ENCODE measurements at regions not wholly inside any gene's neighbourhood (a gene's known extent, or its start where the extent isn't known, plus 50 kb on each side); places are given as distances from the start of the nearest gene placed in this dataset.
"Not testable (repeated sequence)": the region's sequence is repeated elsewhere in the genome, so short reads cannot be mapped to it uniquely, and the experiment has no call there.

GRCh38 chr6:8845690-8846089 lies 410.3 kb upstream of the SLC35B3 start:
- DNase-seq (ENCODE audit: low read depth, low spot score): no peak

GRCh38 chr6:8844968-8845367 lies 409.6 kb upstream of the SLC35B3 start:
- no peak for DNase-seq (ENCODE audit: low read depth, low spot score)

- no peak for DNase-seq (ENCODE audit: low read depth, low spot score)
Observed at GRCh38 chr6:8839626-8840025, 404.3 kb upstream of the SLC35B3 start.

- DNase-seq (ENCODE audit: low read depth, low spot score): no peak
Observed at GRCh38 chr6:8837343-8837742, 402.0 kb upstream of the SLC35B3 start.

DNA sequence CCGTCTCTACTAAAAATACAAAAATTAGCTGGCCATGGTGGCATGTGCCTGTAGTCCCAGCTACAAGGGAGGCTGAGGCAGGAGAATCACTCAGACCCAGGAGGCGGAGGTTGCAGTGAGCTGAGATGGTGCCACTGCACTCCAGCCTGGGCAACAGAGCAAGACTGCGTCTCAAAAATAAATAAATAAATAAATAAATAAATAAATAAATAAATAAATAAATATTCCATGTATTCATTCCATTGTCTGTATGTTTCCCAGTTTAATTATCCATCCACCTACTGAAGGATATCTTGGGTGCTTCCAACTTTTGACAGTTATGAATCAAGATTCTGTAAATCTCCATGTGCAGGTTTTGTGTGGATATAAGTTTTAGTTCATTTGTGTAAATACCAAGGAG lies 397.4 kb upstream of the SLC35B3 start:
- DNase-seq (ENCODE audit: low read depth, low spot score): not testable (repeated sequence)

- DNase-seq (ENCODE audit: low read depth, low spot score): no peak
Observed at GRCh38 chr6:8831366-8832152, 396.2 kb upstream of the SLC35B3 start.

- DNase-seq (ENCODE audit: low read depth, low spot score): no peak
Observed at GRCh38 chr6:8830794-8831193, 395.4 kb upstream of the SLC35B3 start.

DNA sequence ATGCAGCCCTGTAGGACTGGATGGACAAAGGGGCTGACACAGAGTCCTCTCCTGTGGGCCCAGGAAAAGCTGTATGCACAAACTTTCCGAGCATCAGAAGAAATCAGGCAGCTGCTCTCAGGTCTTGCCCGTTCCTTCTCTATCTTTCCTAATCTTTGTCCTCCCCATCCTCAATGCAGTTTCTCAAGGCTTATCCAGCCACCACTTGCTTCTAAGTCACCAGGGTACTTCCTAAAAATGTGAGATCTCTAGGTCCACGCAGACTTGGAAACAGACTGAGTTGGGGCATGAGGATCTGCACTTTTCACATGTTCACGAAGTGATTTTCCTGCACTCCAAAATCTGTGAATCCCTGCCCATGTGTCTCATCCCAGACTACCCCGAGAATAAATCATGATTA lies 394.5 kb upstream of the SLC35B3 start:
- DNase-seq (ENCODE audit: low read depth, low spot score): no peak

DNA sequence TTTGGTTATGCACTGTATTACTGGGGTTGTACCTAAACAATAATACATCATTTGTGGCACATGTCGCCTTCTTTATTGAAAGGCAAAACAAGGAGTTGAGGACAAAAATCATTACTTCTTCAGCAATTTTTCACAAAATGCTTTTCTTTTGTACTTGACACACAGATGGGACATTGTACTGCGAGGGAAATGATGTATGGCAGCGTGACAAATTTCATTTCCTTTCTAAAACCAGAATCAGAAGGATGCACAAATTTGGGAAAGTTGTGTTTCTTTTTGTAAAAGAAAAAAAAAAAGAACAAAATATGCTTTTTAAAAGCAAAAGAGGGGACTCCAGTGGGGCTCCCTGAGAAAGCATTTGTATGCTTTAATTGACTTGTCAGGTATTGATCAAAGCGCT lies 394.0 kb upstream of the SLC35B3 start:
- DNase-seq (ENCODE audit: low read depth, low spot score): no peak

DNA sequence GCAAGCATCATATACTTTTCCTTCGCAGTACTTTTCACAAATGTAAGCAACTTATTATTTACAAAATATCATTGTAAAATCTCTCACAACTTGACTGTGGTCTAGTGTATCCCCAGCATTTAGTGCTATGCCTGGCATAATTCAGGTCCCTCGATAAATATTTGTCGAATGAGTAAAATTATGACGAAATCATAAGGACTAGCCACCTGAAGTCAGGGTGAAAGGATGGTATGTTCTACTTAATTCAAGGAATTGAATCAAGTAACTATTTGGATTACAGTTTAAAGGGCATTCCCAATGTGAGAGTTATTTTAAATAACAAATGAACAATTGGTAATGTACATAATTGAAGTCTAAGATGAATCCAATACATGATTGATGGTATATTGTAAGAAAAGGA lies 393.0 kb upstream of the SLC35B3 start:
- no peak for DNase-seq (ENCODE audit: low read depth, low spot score)

- DNase-seq (ENCODE audit: low read depth, low spot score): peak; percentile 1
Observed at GRCh38 chr6:8825726-8826125, 390.4 kb upstream of the SLC35B3 start.

DNA sequence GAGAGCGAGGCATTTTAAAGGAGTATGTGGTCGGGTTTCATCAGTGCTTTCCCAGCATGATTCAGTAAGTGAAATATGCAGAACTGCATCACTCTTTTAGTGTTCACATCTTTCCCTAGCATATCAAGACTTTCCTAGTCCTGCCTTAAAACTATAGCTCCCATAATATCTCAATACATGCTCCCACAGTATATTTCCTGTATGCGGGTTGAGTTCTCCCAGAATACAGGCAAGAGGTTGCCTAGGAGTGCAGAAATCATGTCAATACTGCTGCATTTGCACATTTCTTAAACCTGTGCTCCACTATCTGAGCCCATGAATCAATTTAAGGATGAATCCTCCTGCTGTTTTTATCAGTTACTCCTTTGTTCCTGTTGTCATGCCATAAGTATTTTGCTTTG lies 386.6 kb upstream of the SLC35B3 start:
- DNase-seq (ENCODE audit: low read depth, low spot score): peak; percentile 13

- no peak for DNase-seq (ENCODE audit: low read depth, low spot score)
Observed at GRCh38 chr6:8820313-8820712, 385.0 kb upstream of the SLC35B3 start.

DNA sequence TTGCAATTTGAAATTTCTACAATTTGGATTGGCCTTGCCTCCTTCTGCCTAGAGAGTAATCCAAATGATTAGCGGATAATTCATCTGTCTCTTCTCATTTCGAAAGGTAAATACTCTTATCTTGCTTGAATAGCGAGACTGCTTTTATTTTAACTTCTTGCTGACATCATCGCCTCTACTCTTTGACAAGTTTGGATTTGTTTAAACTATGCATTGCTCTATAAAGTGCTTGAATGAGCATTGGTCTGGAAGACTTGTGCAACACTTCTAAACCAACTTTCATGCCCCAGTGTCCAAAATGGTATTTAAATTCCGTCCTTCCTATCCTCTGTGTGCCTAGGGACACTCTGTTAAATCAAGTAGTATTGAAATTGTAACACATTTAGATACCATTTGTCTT lies 384.1 kb upstream of the SLC35B3 start:
- DNase-seq (ENCODE audit: low read depth, low spot score): no peak

DNA sequence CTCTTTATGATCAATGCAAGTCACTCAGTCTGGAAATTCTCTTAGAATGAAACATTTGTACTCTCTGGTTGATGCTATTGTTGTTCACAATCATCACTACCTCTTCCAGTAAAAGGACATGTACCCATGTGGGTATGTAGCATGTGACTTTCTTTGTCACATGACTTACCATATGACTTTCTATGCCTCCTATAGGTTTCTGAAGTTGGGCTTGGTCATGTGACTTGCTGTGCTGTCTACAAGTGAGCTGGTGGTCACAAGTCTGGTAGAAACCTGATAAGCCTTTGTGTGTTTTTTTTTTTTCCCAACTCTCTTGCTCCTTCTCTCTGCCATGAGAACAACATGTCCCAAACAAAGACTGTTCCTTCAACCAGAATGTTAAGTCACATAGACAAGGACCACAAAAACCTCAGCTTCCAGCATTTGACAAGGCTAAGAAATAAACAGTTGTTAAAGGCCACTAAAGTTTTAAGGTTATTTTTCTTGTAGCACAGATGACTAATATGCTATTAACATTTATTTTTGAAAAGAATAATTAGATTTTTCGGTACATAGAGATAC lies 379.2 kb upstream of the SLC35B3 start:
- DNase-seq (ENCODE audit: low read depth, low spot score): no peak

- no peak for DNase-seq (ENCODE audit: low read depth, low spot score)
Observed at GRCh38 chr6:8810325-8810724, 375.0 kb upstream of the SLC35B3 start.

GRCh38 chr6:8809662-8810061 lies 374.3 kb upstream of the SLC35B3 start:
- DNase-seq (ENCODE audit: low read depth, low spot score): no peak

- DNase-seq (ENCODE audit: low read depth, low spot score): no peak
Observed at GRCh38 chr6:8803181-8803760, 367.9 kb upstream of the SLC35B3 start.

- DNase-seq (ENCODE audit: low read depth, low spot score): not testable (repeated sequence)
Observed at GRCh38 chr6:8802397-8802796, 367.1 kb upstream of the SLC35B3 start.

- no peak for DNase-seq (ENCODE audit: low read depth, low spot score)
Observed at GRCh38 chr6:8794420-8794819, 359.1 kb upstream of the SLC35B3 start.

DNA sequence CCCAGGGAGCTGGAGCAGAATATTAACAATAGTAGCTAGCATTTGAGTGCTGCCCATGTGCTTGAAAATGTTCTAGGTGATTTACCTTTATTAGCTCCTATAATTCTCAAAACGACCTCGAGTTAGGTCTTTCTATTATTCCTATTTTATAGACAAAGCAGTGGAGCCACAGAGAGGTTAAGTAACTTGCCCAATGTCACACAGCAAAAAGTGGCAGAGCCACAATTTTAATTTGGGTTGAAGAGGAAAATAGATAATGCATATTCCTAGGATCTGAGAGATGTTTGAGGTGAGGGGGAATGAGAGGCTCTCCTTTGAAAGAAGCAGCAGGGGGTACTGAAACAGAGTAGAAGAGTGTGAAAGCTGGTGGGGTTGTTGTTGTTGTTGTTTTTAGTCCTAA lies 354.5 kb upstream of the SLC35B3 start:
- DNase-seq (ENCODE audit: low read depth, low spot score): no peak

DNA sequence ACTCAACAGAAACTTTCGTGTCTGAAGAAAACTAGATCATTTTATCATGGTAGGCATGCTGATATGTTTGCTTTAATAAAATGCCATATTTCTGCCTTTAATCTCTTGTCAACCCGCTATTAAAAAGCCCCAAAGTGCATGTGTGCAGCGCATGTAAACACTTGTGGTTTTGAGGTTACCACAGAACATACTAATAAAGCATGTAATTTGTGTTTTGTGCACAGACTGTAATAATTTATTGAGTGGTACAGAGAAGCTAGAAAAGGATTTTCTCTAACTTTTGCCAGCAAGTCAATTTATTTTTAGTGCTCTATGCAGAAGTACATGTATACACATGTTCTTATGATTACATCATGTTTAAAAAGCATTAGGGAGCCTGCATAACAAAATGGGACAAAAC lies 349.9 kb upstream of the SLC35B3 start:
- DNase-seq (ENCODE audit: low read depth, low spot score): no peak

- no peak for DNase-seq (ENCODE audit: low read depth, low spot score)
Observed at GRCh38 chr6:8783191-8783590, 347.8 kb upstream of the SLC35B3 start.

All from astrocyte of the hippocampus (primary cell).